Panc1 (cell line): ENCODE measurements at regions not wholly inside any gene's neighbourhood (a gene's known extent, or its start where the extent isn't known, plus 50 kb on each side); places are given as distances from the start of the nearest gene placed in this dataset.

Experiments
- ATAC-seq: fragments of 200-7000 bp; cut with Tn5 transposase; 2 replicates; pipeline ENCODE4 v1.9.1; 2020; ENCODE audit warnings: mild to moderate bottlenecking, moderate library complexity
- BruUV-seq: library from RNA; stranded (reverse); fragments of 400-500 nt; replicated peaks from 2 replicates; lab custom pipeline; 2021; lab: Mats Ljungman, UMichigan
- CTCF ChIA-PET: fragments of 300-600 bp; sonication (Branson Sonifier 250); formaldehyde crosslinking; loops from one replicate; lab custom pipeline; 2022; ENCODE audit warnings: antibody characterized with exemption; lab: Charles Lee
- POLR2A ChIA-PET: fragments of 300-600 bp; sonication (Branson Sonifier 250); formaldehyde crosslinking; loops from one replicate; lab custom pipeline; 2022; ENCODE audit warnings: antibody characterized with exemption; lab: Charles Lee
- DNase-seq: peaks from one replicate; pipeline ENCODE4 v3.0.0-alpha.2; 2010; ENCODE audit warnings: low read depth, low spot score
- H3K27ac ChIP-seq: 2 replicates; pipeline ENCODE4 v1.5.1; 2011; ENCODE audit warnings: mild to moderate bottlenecking, low read length, inconsistent platforms
- H3K27me3 ChIP-seq: fragments of 200-500 bp; sonication (Bioruptor generic); 2 replicates; pipeline ENCODE4 v1.6.0; 2014; ENCODE audit warnings: low read length, inconsistent platforms; ENCODE audit not compliant: control insufficient read depth, insufficient read depth
- H3K36me3 ChIP-seq: fragments of 200-500 bp; sonication (Bioruptor generic); 2 replicates; pipeline ENCODE4 v1.5.1; 2014; ENCODE audit warnings: inconsistent platforms, mild to moderate bottlenecking, low read length, moderate library complexity; ENCODE audit not compliant: control insufficient read depth, insufficient read depth
- H3K4me1 ChIP-seq: 2 replicates; pipeline ENCODE4 v1.5.1; 2011; ENCODE audit warnings: inconsistent platforms, mild to moderate bottlenecking, low read length, moderate library complexity; ENCODE audit not compliant: control insufficient read depth, insufficient read depth
- H3K4me3 ChIP-seq, 2 experiments: 2 replicates each; pipeline ENCODE4 v1.5.1; 2011 to 2012; ENCODE audit warnings: low read depth in 2 of 2, low read length in 2 of 2, mild to moderate bottlenecking in 2 of 2, inconsistent platforms in 1 of 2, moderate library complexity in 1 of 2
- H3K9me3 ChIP-seq: fragments of 200-500 bp; sonication (Bioruptor generic); 2 replicates; pipeline ENCODE4 v1.5.1; 2014; ENCODE audit warnings: low read depth, mild to moderate bottlenecking, inconsistent platforms, low read length, moderate library complexity; ENCODE audit not compliant: control insufficient read depth, insufficient read depth
- CTCF ChIP-seq: fragments of 450-650 bp; IDR thresholded peaks from 2 replicates; pipeline ENCODE4 v1.5.1; 2017; ENCODE audit warnings: mild to moderate bottlenecking
- POLR2AphosphoS5 ChIP-seq: IDR thresholded peaks from 2 replicates; pipeline ENCODE4 v1.6.1; 2012; ENCODE audit warnings: mild to moderate bottlenecking, low read depth, low read length, moderate library complexity
- REST ChIP-seq, 2 experiments: IDR thresholded peaks; 2 replicates each; pipeline ENCODE4 v1.6.1; 2011 to 2012; ENCODE audit warnings: low read depth in 2 of 2, control low read depth in 1 of 2, low read length in 1 of 2, mild to moderate bottlenecking in 1 of 2, moderate library complexity in 1 of 2; ENCODE audit not compliant: insufficient read depth in 1 of 2
- SIN3A ChIP-seq: IDR thresholded peaks from 2 replicates; pipeline ENCODE4 v1.6.1; 2012; ENCODE audit warnings: low read depth, mild to moderate bottlenecking, low read length, moderate library complexity, borderline replicate concordance; ENCODE audit not compliant: insufficient read depth
- TCF7L2 ChIP-seq: IDR thresholded peaks from 2 replicates; pipeline ENCODE4 v1.6.1; 2011; ENCODE audit warnings: mild to moderate bottlenecking, low read depth, low read length, inconsistent platforms
- in situ Hi-C: cut with HindIII; loops from 2 replicates; pipeline ENCODE4 v1.10.0; 2016; ENCODE audit warnings: low sequenced_read_pairs, low pct_unique_long_range_greater_than_20kb
- intact Hi-C: fragments of 100-400 bp; cut with micrococcal nuclease; formaldehyde crosslinking; loops from one replicate; pipeline ENCODE4 v1.10.0; 2022; ENCODE audit not compliant: unreplicated experiment

GRCh38 chr18:40157120-40157519, 1797.9 kb upstream of the PIK3C3 start:
- TF ChIP-seq TCF7L2 (no peak), REST (IDR thresholded peaks at IDR 0.05; ENCODE audit: insufficient read depth in 1 of 2, low read depth in 2 of 2, low read length in 1 of 2) (no peak), SIN3A (no peak), POLR2AphosphoS5 (no peak), CTCF (no peak)
- no TSS peak for BruUV-seq
- Histone ChIP-seq H3K4me1 (no peaks in the 10 kb centered on the region), H3K27me3 (no peaks in the 10 kb centered on the region), H3K27ac (no peak overlapping the region), H3K4me3 (no peak overlapping the region), H3K36me3 (no peaks in the 10 kb centered on the region), H3K9me3 (no peaks in the 10 kb centered on the region)
- DNase-seq (no peak), ATAC-seq (no peak)
- POLR2A ChIA-PET = no interaction called here
- CTCF ChIA-PET = no interaction called here
- in situ Hi-C loops (no loop called here), intact Hi-C loops (no loop called here)

- H3K9me3 ChIP-seq = no peaks in the 10 kb centered on the region
- no peaks in the 10 kb centered on the region for H3K27me3 ChIP-seq
- H3K4me1 ChIP-seq = no peaks in the 10 kb centered on the region
- no peaks in the 10 kb centered on the region for H3K36me3 ChIP-seq
- ChIA-PET CTCF (no interaction called here), POLR2A (no interaction called here)
- DNase-seq (no peak), ATAC-seq (no peak)
- intact Hi-C loops (no loop called here), in situ Hi-C loops (no loop called here)
- no TSS peak for BruUV-seq
- H3K4me3 ChIP-seq = no peak overlapping the region
- TF ChIP-seq REST (IDR thresholded peaks at IDR 0.05; ENCODE audit: insufficient read depth in 1 of 2, low read depth in 2 of 2, low read length in 1 of 2) (no peak), CTCF (no peak)
- no peak overlapping the region for H3K27ac ChIP-seq
Measured at GRCh38 chr18:40152859-40153258, 1802.2 kb upstream of the PIK3C3 start.
